ENCODE measurements at regions not wholly inside any gene's neighbourhood (a gene's known extent, or its start where the extent isn't known, plus 50 kb on each side); places are given as distances from the start of the nearest gene placed in this dataset.

DNA sequence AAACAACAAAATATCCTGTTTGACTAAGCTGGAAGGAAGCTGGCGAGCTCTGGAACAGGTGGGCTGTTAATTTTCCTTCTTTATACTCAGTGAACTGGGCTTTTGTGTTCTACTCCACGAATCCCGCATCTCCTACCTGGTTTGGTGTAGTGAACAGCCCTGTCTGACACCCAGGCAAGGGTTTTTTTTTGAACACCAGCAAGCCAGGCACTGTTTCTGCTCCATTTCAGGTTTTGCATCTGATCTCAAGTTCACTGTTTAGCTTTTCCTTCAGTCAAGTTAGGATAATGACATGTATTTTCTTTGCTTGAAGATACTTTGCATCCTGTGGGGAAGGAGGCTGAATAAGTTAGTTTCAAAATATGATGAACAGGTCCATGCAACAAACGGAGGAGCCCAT is 204.5 kb downstream of the SEMA6A start:
- no peak for DNase-seq (ENCODE audit: low read depth)
- H3K4me3 ChIP-seq (ENCODE audit: low read depth, low read length), result no peak overlapping the region
- TF ChIP-seq, protein P1, sequence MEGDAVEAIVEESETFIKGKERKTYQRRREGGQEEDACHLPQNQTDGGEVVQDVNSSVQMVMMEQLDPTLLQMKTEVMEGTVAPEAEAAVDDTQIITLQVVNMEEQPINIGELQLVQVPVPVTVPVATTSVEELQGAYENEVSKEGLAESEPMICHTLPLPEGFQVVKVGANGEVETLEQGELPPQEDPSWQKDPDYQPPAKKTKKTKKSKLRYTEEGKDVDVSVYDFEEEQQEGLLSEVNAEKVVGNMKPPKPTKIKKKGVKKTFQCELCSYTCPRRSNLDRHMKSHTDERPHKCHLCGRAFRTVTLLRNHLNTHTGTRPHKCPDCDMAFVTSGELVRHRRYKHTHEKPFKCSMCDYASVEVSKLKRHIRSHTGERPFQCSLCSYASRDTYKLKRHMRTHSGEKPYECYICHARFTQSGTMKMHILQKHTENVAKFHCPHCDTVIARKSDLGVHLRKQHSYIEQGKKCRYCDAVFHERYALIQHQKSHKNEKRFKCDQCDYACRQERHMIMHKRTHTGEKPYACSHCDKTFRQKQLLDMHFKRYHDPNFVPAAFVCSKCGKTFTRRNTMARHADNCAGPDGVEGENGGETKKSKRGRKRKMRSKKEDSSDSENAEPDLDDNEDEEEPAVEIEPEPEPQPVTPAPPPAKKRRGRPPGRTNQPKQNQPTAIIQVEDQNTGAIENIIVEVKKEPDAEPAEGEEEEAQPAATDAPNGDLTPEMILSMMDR (IDR thresholded peaks at IDR 0.05; ENCODE audit: low read depth, low read length, missing control alignments), result no peak
- in situ Hi-C loops (cut with HindIII; ENCODE audit: low sequenced_read_pairs), result no loop called here

DNA sequence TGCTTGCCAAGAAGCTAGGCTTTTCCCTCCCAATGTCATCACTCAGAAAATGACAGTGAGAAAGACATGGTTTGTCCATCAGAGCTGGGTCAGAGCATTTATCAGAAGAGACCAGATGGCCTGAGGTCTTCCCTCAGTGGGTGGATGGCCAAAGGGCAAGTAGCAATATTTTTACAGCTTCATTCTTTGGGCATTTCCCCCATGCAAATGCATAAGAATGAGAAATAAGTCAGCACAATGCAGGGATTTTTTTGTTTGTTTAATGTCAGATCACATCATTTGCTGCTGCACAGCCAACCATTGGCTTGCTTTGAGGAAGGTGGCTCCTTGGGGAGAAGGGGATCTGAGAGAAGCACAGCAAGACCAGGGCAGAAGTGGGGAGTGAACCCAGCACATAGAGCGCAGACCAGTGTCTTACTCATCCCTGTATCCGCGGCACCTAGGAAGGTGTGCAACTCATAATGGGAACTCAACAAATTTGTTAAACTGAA is 209.6 kb downstream of the SEMA6A start:
- TF ChIP-seq, protein P1 (IDR thresholded peaks at IDR 0.05; ENCODE audit: low read depth, low read length, missing control alignments), result no peak
- in situ Hi-C loops (cut with HindIII; ENCODE audit: low sequenced_read_pairs), result no loop called here
- no peak overlapping the region for H3K4me3 ChIP-seq (ENCODE audit: low read depth, low read length)
- no peak for DNase-seq (ENCODE audit: low read depth)

DNA sequence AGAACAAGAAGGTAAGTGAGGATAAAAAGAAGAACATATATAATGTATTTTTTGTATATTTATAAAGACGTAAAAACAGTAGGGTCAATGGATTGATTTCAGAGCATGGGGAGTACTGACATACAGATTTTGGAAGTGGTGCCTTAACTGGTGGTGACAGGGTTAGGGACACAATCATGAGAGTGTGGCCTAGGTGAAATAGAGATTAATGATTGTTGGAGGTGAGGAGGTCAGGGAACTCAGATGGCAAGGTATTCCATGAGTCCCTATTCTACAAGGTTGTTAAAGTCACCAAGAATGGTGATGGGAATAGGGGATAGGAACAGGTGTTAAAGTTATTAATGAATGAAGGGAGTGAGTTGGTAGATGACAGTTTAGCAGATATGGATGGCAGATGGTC is 210.8 kb downstream of the SEMA6A start:
- no peak for DNase-seq (ENCODE audit: low read depth)
- no peak overlapping the region for H3K4me3 ChIP-seq (ENCODE audit: low read depth, low read length)
- in situ Hi-C loops (cut with HindIII; ENCODE audit: low sequenced_read_pairs), result no loop called here
- TF ChIP-seq, protein P1 (IDR thresholded peaks at IDR 0.05; ENCODE audit: low read depth, low read length, missing control alignments), result no peak

DNA sequence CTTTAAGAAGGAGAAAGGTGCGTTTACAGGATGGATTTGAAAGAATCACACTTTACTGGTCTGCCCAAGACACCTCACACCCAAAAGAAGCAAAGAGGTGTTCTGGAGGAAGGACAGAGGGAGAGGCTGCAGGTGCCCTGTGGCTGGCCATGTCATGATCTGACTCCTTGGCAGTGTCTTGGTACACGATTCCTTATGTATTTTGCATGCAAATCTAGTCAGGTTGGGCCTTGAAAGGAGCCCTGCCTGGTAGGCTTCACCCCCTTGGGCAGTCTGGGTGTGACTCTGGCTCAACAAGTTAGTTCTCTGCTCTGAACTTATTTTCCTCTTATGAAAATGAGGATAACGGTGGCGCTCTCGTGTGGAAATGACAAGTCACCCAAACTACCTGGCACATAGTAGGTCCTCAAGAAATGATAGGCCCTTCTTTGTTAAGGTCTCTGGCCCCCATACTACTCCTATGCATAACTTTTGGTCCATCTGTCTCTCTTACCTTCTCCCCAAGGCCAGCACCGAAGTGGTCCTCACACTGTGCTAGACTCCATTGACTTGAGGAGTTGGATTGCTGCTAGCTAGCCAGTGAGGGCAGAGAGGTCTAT is 212.5 kb downstream of the SEMA6A start:
- no peak for DNase-seq (ENCODE audit: low read depth)
- TF ChIP-seq, protein P1 (IDR thresholded peaks at IDR 0.05; ENCODE audit: low read depth, low read length, missing control alignments), result no peak
- peak overlapping the region; percentile 34 for H3K4me3 ChIP-seq (ENCODE audit: low read depth, low read length)
- in situ Hi-C loops (cut with HindIII; ENCODE audit: low sequenced_read_pairs), result no loop called here

DNA sequence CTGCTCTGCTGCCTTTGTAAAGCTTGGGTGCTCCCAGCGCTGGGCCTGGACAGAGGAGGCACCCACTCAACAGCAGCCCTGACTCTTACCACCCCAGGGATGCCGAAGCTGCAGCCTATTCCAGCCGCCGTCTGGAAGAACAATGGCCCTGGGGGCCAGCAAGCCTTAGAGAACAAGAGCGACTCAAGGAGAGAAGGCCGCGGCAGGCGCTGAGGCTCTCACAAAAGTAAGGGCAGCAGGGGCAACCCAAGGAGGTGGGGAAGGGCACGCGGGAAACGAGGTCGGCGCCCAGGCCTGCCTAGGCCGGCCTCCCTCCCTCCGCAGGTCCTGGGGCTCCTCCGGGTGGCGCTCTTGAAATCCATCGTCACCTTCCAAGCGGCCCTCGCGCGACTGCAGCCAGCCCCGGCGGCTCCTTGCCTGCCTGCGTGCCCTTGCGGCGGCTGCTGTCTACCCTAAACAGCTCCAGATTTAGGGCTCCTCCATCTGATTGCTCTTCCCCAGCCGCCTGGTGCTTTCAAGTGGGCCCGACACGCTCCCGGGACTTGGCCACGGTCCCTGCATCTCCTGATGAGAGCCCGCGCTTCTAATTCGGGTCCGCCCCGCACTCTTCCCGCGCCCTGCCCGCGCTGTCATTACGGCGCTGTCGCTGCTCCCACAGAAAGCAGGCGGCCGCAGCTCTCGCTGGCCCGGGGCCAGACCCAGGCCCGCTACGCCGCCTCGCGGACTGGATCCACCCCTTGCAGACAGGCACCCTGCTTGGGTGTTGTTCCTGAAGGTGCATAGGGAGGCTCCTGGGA is 213.3 kb downstream of the SEMA6A start:
- no peak for DNase-seq (ENCODE audit: low read depth)
- TF ChIP-seq, protein P1 (IDR thresholded peaks at IDR 0.05; ENCODE audit: low read depth, low read length, missing control alignments), result peak; percentile 9
- in situ Hi-C loops (cut with HindIII; ENCODE audit: low sequenced_read_pairs), result no loop called here
- peak overlapping the region; percentile 34 for H3K4me3 ChIP-seq (ENCODE audit: low read depth, low read length)

DNA sequence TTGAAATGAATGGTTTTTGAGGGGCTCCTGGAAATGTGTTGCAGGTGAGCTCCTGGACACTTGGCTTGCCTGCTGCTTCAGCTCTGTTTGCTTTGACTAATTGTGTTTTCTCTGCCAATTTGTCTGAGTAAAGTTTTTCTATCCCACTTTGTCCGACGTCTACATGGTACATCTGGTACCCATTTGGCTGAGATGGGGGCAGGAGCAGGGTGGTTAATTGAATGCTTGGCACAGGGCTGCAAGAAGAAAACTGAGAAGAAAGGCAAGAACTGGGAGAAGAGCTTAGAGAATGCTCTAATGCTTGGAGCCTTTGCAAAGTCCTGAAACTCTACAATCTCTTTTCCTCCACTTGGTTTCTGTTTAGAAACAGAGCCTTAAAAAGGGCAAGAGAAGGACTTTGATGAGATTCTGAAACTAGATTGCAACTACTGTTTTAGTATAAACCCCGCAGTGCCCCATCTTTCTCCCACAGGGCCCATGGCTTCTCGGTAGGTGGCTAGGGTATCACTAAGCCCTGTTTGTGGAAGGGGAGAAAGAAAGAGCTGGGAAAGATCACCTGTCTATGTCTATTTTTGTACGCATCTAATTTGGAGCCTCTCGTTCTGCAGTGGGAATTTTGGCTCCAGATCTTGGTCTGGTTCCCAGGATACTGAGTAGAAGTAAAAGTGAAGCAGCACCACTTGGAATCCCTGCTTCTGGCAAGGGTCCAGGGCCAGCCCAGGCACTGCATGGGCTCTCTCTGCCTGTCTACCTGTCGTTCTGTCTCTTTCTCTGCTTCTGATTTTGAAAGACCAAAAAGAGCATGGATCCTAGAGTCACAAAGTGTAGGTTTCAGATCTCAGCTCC is 214.4 kb downstream of the SEMA6A start:
- TF ChIP-seq, protein P1 (IDR thresholded peaks at IDR 0.05; ENCODE audit: low read depth, low read length, missing control alignments), result no peak
- DNase-seq (ENCODE audit: low read depth), result no peak
- in situ Hi-C loops (cut with HindIII; ENCODE audit: low sequenced_read_pairs), result no loop called here
- H3K4me3 ChIP-seq (ENCODE audit: low read depth, low read length), result no peak overlapping the region
